ENCODE measurements at regions not wholly inside any gene's neighbourhood (a gene's known extent, or its start where the extent isn't known, plus 50 kb on each side); places are given as distances from the start of the nearest gene placed in this dataset.

DNA sequence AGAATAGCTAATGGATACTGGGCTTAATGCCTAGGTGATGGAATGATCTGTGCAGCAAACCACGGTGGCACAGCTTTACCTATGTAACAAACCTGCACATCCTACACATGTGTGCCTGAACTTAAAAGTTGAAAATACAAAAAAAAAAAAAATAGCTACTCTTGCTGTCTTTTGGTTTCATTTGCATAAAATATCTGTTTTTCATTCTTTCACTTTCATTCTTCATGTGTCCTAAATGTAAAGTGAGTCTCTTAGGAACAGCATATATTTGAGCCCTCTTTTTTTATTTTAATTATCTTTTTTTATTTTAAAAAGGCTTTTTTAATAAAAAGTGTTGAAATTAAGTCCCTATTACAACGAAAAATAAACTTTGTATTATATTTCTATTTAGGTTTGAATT, 836.1 kb upstream of the KCND2 start:
- WGBS (ENCODE audit: insufficient coverage, insufficient replicate concordance, low lambda C conversion rate, missing lambda C conversion rate), result 22% methylated on average over 2 of the region's 2 CpGs
- H2AFZ ChIP-seq (ENCODE audit: control insufficient read depth, low read depth, low read length), result no peak overlapping the region
- BruUV-seq (replicated peaks), result no TSS peak

More for the DNA sequence above, 836.1 kb upstream of the KCND2 start:
- no peaks in the 10 kb centered on the region for H3K79me2 ChIP-seq (ENCODE audit: control insufficient read depth, insufficient read depth, low read length)
- H3K36me3 ChIP-seq (ENCODE audit: control insufficient read depth in 2 of 2, insufficient read depth in 2 of 2, low read length in 1 of 2), result no peaks in the 10 kb centered on the region
- ChIA-PET POLR2A (interaction anchor here (0.6 kb wide), 1 partner anchor 24 kb away, joined by 3 read pairs; no protein-coding TSS in a partner anchor), SMC1A (ENCODE audit: uncharacterized antibody, unreplicated experiment) (no interaction called here), CTCF (no interaction called here), RAD21 (ENCODE audit: unreplicated experiment) (no interaction called here)
- no peaks in the 10 kb centered on the region for H4K20me1 ChIP-seq (ENCODE audit: control insufficient read depth, insufficient read depth)
- H3K9me3 ChIP-seq (replicated peaks; ENCODE audit: control insufficient read depth, insufficient read depth, low read length), result no peaks in the 10 kb centered on the region
- no peak overlapping the region for H3K4me3 ChIP-seq
- in situ Hi-C loops (cut with MboI) (no loop called here), intact Hi-C loops (cut with micrococcal nuclease; ENCODE audit: unreplicated experiment) (no loop called here)
- H3K27me3 ChIP-seq (replicated peaks in 1 of 2; ENCODE audit: control insufficient read depth in 2 of 2, insufficient read depth in 2 of 2, low read length in 1 of 2), result no peaks in the 10 kb centered on the region
- TF ChIP-seq BRCA1 (IDR thresholded peaks at IDR 0.05; ENCODE audit: low read depth, low read length) (no peak), EP300 (IDR thresholded peaks at IDR 0.05; ENCODE audit: borderline replicate concordance in 1 of 2, control insufficient read depth in 1 of 2, low read depth in 2 of 2, low read length in 2 of 2) (no peak), SIN3A (IDR thresholded peaks at IDR 0.05; ENCODE audit: low read depth, low read length) (no peak), GATAD2B (conservative IDR thresholded peaks at IDR 0.05; ENCODE audit: low read depth) (no peak), FOXK2 (IDR thresholded peaks at IDR 0.05) (no peak), DPF2 (IDR thresholded peaks at IDR 0.05) (no peak), WRNIP1 (IDR thresholded peaks at IDR 0.05; ENCODE audit: borderline replicate concordance, low read depth, low read length) (no peak), CREM (IDR thresholded peaks at IDR 0.05; ENCODE audit: low read depth) (no peak), RAD21 (IDR thresholded peaks at IDR 0.05; ENCODE audit: insufficient read depth, low read depth, low read length) (no peak), ESRRA (IDR thresholded peaks at IDR 0.05; ENCODE audit: low read length) (no peak), HCFC1 (IDR thresholded peaks at IDR 0.05; ENCODE audit: low read length) (no peak), ASH2L (IDR thresholded peaks at IDR 0.05; ENCODE audit: borderline replicate concordance, low read depth) (no peak), FOXM1 (IDR thresholded peaks at IDR 0.05; ENCODE audit: low read depth, low read length) (no peak), NRF1 (conservative IDR thresholded peaks at IDR 0.05; ENCODE audit: low read depth, low read length) (no peak), HDAC2 (IDR thresholded peaks at IDR 0.05) (no peak), POLR2AphosphoS5 (IDR thresholded peaks at IDR 0.05; ENCODE audit: low read length) (no peak)
- TF ChIP-seq, protein P1, sequence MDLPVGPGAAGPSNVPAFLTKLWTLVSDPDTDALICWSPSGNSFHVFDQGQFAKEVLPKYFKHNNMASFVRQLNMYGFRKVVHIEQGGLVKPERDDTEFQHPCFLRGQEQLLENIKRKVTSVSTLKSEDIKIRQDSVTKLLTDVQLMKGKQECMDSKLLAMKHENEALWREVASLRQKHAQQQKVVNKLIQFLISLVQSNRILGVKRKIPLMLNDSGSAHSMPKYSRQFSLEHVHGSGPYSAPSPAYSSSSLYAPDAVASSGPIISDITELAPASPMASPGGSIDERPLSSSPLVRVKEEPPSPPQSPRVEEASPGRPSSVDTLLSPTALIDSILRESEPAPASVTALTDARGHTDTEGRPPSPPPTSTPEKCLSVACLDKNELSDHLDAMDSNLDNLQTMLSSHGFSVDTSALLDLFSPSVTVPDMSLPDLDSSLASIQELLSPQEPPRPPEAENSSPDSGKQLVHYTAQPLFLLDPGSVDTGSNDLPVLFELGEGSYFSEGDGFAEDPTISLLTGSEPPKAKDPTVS (IDR thresholded peaks at IDR 0.05; ENCODE audit: low read depth, low read length), result no peak
- TF ChIP-seq, protein P2, sequence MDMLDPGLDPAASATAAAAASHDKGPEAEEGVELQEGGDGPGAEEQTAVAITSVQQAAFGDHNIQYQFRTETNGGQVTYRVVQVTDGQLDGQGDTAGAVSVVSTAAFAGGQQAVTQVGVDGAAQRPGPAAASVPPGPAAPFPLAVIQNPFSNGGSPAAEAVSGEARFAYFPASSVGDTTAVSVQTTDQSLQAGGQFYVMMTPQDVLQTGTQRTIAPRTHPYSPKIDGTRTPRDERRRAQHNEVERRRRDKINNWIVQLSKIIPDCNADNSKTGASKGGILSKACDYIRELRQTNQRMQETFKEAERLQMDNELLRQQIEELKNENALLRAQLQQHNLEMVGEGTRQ (IDR thresholded peaks at IDR 0.05; ENCODE audit: borderline replicate concordance, low read depth, low read length), result no peak
- ATAC-seq, result no peak
- H3K4me2 ChIP-seq (ENCODE audit: control insufficient read depth, insufficient read depth), result no peak overlapping the region
- no peak overlapping the region for H3K9ac ChIP-seq (ENCODE audit: control insufficient read depth, insufficient read depth, low read length)
- H3K27ac ChIP-seq (ENCODE audit: control insufficient read depth, insufficient read depth), result no peak overlapping the region
- FAIRE-seq, result no peak
- DNase-seq (ENCODE audit: low read depth, low spot score), result no peak
- H3K4me1 ChIP-seq (ENCODE audit: control insufficient read depth, insufficient read depth, low read length), result no peaks in the 10 kb centered on the region
